Loucy (cell line): ENCODE measurements at regions not wholly inside any gene's neighbourhood (a gene's known extent, or its start where the extent isn't known, plus 50 kb on each side); places are given as distances from the start of the nearest gene placed in this dataset.

Experiments
- H2AFZ ChIP-seq: fragments of 200-600 bp; sonication (generic); 2 replicates; pipeline ENCODE4 v1.6.0; 2016; ENCODE audit warnings: antibody characterized with exemption, mild to moderate bottlenecking, low read length, moderate library complexity
- H3F3A ChIP-seq: fragments of 200-600 bp; 2 replicates; pipeline ENCODE4 v1.6.0; 2016; ENCODE audit warnings: antibody characterized with exemption, low read depth, mild to moderate bottlenecking
- H3K27me3 ChIP-seq: fragments of 200-600 bp; sonication (generic); 2 replicates; pipeline ENCODE4 v1.6.1; 2014; ENCODE audit warnings: low read length, mild to moderate bottlenecking; ENCODE audit not compliant: insufficient read depth, poor library complexity, severe bottlenecking
- H3K36me3 ChIP-seq: fragments of 200-600 bp; sonication (generic); 2 replicates; pipeline ENCODE4 v1.6.1; 2016; ENCODE audit warnings: low read length; ENCODE audit not compliant: insufficient read depth
- H3K4me1 ChIP-seq: fragments of 200-600 bp; sonication (generic); 2 replicates; pipeline ENCODE4 v1.5.1; 2014; ENCODE audit warnings: low read length, mild to moderate bottlenecking; ENCODE audit not compliant: insufficient read depth, poor library complexity, severe bottlenecking
- H3K4me2 ChIP-seq: fragments of 200-600 bp; sonication (generic); 2 replicates; pipeline ENCODE4 v1.6.0; 2014; ENCODE audit warnings: antibody characterized with exemption, low read length, low read depth, mild to moderate bottlenecking; ENCODE audit not compliant: poor library complexity, severe bottlenecking
- H3K4me3 ChIP-seq: fragments of 200-600 bp; sonication (generic); 2 replicates; pipeline ENCODE4 v1.5.1; 2014; ENCODE audit warnings: low read length, mild to moderate bottlenecking, mixed read lengths; ENCODE audit not compliant: poor library complexity, severe bottlenecking
- H3K79me2 ChIP-seq: fragments of 200-600 bp; sonication (generic); 2 replicates; pipeline ENCODE4 v1.6.1; 2014; ENCODE audit warnings: low read length; ENCODE audit not compliant: insufficient read depth
- H3K9ac ChIP-seq: fragments of 200-600 bp; sonication (generic); 2 replicates; pipeline ENCODE4 v1.6.0; 2014; ENCODE audit warnings: mild to moderate bottlenecking, low read depth, low read length, moderate library complexity; ENCODE audit not compliant: poor library complexity, severe bottlenecking
- H3K9me2 ChIP-seq: fragments of 200-600 bp; sonication (generic); replicated peaks from 2 replicates; pipeline ENCODE4 v1.6.1; 2016; ENCODE audit warnings: low read depth, low read length, mixed read lengths
- H3K9me3 ChIP-seq: fragments of 200-600 bp; sonication (generic); 2 replicates; pipeline ENCODE4 v1.6.1; 2014; ENCODE audit warnings: mild to moderate bottlenecking, antibody characterized with exemption, low read length, low read depth; ENCODE audit not compliant: insufficient read depth
- H4K20me1 ChIP-seq: fragments of 200-600 bp; sonication (generic); 2 replicates; pipeline ENCODE4 v1.6.0; 2014; ENCODE audit warnings: antibody characterized with exemption, low read length, mild to moderate bottlenecking; ENCODE audit not compliant: insufficient read depth, poor library complexity, severe bottlenecking
- EZH2phosphoT487 ChIP-seq: fragments of 200-600 bp; IDR thresholded peaks from 2 replicates; pipeline ENCODE4 v1.6.1; 2018; ENCODE audit warnings: antibody characterized with exemption, mild to moderate bottlenecking, moderate library complexity, borderline replicate concordance
- TF ChIP-seq, protein P1 (sequence below): fragments of 200-600 bp; sonication (generic); conservative IDR thresholded peaks from 2 replicates; pipeline ENCODE4 v1.5.1; 2014; ENCODE audit warnings: mild to moderate bottlenecking, antibody characterized with exemption, low read length

- Histone ChIP-seq H3K79me2 (no peaks in the 10 kb centered on the region), H3K4me2 (no peak overlapping the region), H3K4me1 (peaks cover 22% of the 10 kb centered on the region), H3K9me3 (no peaks in the 10 kb centered on the region), H4K20me1 (no peaks in the 10 kb centered on the region), H3K9me2 (no peaks in the 10 kb centered on the region), H3K4me3 (no peak overlapping the region), H3K9ac (no peak overlapping the region), H2AFZ (no peak overlapping the region), H3F3A (no peaks in the 10 kb centered on the region; the same call in 1 of the 2 replicates), H3K27me3 (no peaks in the 10 kb centered on the region), H3K36me3 (no peaks in the 10 kb centered on the region)
- TF ChIP-seq EZH2phosphoT487, result no peak
- TF ChIP-seq, protein P1, sequence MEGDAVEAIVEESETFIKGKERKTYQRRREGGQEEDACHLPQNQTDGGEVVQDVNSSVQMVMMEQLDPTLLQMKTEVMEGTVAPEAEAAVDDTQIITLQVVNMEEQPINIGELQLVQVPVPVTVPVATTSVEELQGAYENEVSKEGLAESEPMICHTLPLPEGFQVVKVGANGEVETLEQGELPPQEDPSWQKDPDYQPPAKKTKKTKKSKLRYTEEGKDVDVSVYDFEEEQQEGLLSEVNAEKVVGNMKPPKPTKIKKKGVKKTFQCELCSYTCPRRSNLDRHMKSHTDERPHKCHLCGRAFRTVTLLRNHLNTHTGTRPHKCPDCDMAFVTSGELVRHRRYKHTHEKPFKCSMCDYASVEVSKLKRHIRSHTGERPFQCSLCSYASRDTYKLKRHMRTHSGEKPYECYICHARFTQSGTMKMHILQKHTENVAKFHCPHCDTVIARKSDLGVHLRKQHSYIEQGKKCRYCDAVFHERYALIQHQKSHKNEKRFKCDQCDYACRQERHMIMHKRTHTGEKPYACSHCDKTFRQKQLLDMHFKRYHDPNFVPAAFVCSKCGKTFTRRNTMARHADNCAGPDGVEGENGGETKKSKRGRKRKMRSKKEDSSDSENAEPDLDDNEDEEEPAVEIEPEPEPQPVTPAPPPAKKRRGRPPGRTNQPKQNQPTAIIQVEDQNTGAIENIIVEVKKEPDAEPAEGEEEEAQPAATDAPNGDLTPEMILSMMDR, result no peak
These were observed 474.4 kb downstream of the CD83 start for GRCh38 chr6:14591998-14592397.

- no peak overlapping the region for H2AFZ ChIP-seq
- H4K20me1 ChIP-seq, result no peaks in the 10 kb centered on the region
- TF ChIP-seq EZH2phosphoT487, result no peak
- TF ChIP-seq, protein P1, result no peak
- H3K9me2 ChIP-seq, result no peaks in the 10 kb centered on the region
- H3K9ac ChIP-seq, result no peak overlapping the region
- H3K9me3 ChIP-seq, result no peaks in the 10 kb centered on the region
- H3K4me2 ChIP-seq, result no peak overlapping the region
- H3K79me2 ChIP-seq, result no peaks in the 10 kb centered on the region
- H3K27me3 ChIP-seq, result no peaks in the 10 kb centered on the region
- H3K36me3 ChIP-seq, result no peaks in the 10 kb centered on the region
- H3F3A ChIP-seq, result no peaks in the 10 kb centered on the region; the same call in 1 of the 2 replicates
- peaks cover 30% of the 10 kb centered on the region for H3K4me1 ChIP-seq
- H3K4me3 ChIP-seq, result no peak overlapping the region
These were observed 475.7 kb downstream of the CD83 start for GRCh38 chr6:14593286-14593685.

DNA sequence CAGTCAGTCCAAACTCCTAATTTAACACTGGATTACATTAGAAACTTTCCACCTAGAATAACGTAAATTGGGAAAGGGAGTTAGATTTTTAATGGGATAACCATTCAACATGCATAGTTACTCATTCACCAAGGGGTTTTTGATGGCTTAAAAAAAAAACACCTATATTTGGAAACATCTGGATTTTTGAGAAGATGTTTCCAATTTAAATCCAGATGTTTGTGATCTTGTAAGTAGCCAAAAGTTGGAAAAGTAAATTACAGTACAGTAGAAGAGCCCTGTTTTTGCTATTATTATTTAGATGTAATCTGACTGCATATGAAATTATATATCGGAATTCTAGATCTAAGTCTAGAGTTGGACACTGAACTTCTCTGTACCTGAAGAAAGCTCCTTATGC, 478.2 kb downstream of the CD83 start:
- no peaks in the 10 kb centered on the region for H4K20me1 ChIP-seq
- H3K4me2 ChIP-seq, result no peak overlapping the region
- H3K9me3 ChIP-seq, result no peaks in the 10 kb centered on the region
- H3K79me2 ChIP-seq, result no peaks in the 10 kb centered on the region
- H3K9me2 ChIP-seq, result no peaks in the 10 kb centered on the region
- H2AFZ ChIP-seq, result no peak overlapping the region
- no peaks in the 10 kb centered on the region; the same call in 1 of the 2 replicates for H3F3A ChIP-seq
- no peaks in the 10 kb centered on the region for H3K36me3 ChIP-seq
- no peak for TF ChIP-seq EZH2phosphoT487
- TF ChIP-seq, protein P1, result no peak
- peaks cover 16% of the 10 kb centered on the region for H3K4me1 ChIP-seq
- H3K9ac ChIP-seq, result no peak overlapping the region
- no peaks in the 10 kb centered on the region for H3K27me3 ChIP-seq
- H3K4me3 ChIP-seq, result no peak overlapping the region
